HFFc6 (cell line): ENCODE measurements at regions not wholly inside any gene's neighbourhood (a gene's known extent, or its start where the extent isn't known, plus 50 kb on each side); places are given as distances from the start of the nearest gene placed in this dataset.
A peak's percentile ranks its signal among the peaks of the same experiment; 100 is the strongest.

ENCODE experiments used
- DNase-seq: peaks from one replicate; pipeline ENCODE4 v3.0.0-alpha.2; 2018
- H3K27ac Mint-ChIP-seq: 2 replicates; pipeline ENCODE4 v1.8.0; 2020; ENCODE audit warnings: mild to moderate bottlenecking, mixed read lengths
- H3K27me3 Mint-ChIP-seq: 2 replicates; pipeline ENCODE4 v1.8.0; 2021; ENCODE audit warnings: mild to moderate bottlenecking, moderate library complexity, mixed read lengths; ENCODE audit not compliant: insufficient read depth
- H3K36me3 Mint-ChIP-seq: 2 replicates; pipeline ENCODE4 v1.8.0; 2021; ENCODE audit warnings: low read depth, mixed read lengths
- H3K4me1 Mint-ChIP-seq: 2 replicates; pipeline ENCODE4 v1.8.0; 2020; ENCODE audit warnings: low read depth, mixed read lengths
- H3K4me3 Mint-ChIP-seq: 2 replicates; pipeline ENCODE4 v1.8.0; 2020; ENCODE audit warnings: mild to moderate bottlenecking, moderate library complexity, mixed read lengths
- H3K9me3 Mint-ChIP-seq: 2 replicates; pipeline ENCODE4 v1.8.0; 2020; ENCODE audit warnings: mild to moderate bottlenecking, mixed read lengths
- TF ChIP-seq, protein P1 (sequence below): fragments of 200-600 bp; sonication (generic); IDR thresholded peaks from 2 replicates; pipeline ENCODE4 v1.5.0; 2021; ENCODE audit warnings: antibody characterized with exemption, mild to moderate bottlenecking

DNA sequence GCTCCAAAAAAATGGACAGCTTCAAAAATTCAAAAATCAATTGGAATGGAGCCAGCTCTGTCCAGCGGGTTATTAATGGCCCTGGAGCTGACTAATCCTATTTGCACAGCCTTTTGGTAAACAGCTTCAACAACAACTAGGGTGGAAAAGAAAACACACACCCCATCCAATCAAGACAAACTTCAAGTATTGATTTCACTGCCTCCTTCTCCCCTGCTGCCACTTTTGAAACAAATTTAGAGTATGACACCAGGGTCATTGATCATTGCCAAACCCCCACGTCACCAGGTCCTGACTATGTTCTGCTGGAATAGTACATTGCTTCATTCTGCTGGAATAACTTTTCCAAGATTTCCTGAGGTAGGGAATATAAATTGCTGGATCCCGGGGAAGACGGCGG, 56.8 kb upstream of the GTF3A start:
- peaks cover 46% of the 10 kb centered on the region for H3K27me3 Mint-ChIP-seq
- H3K27ac Mint-ChIP-seq, result no peak overlapping the region
- TF ChIP-seq, protein P1, sequence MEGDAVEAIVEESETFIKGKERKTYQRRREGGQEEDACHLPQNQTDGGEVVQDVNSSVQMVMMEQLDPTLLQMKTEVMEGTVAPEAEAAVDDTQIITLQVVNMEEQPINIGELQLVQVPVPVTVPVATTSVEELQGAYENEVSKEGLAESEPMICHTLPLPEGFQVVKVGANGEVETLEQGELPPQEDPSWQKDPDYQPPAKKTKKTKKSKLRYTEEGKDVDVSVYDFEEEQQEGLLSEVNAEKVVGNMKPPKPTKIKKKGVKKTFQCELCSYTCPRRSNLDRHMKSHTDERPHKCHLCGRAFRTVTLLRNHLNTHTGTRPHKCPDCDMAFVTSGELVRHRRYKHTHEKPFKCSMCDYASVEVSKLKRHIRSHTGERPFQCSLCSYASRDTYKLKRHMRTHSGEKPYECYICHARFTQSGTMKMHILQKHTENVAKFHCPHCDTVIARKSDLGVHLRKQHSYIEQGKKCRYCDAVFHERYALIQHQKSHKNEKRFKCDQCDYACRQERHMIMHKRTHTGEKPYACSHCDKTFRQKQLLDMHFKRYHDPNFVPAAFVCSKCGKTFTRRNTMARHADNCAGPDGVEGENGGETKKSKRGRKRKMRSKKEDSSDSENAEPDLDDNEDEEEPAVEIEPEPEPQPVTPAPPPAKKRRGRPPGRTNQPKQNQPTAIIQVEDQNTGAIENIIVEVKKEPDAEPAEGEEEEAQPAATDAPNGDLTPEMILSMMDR, result no peak
- no peaks in the 10 kb centered on the region for H3K9me3 Mint-ChIP-seq
- peaks cover 7% of the 10 kb centered on the region; the same call in 1 of the 2 replicates for H3K4me1 Mint-ChIP-seq
- no peak overlapping the region for H3K4me3 Mint-ChIP-seq
- DNase-seq, result no peak
- no peaks in the 10 kb centered on the region for H3K36me3 Mint-ChIP-seq

DNA sequence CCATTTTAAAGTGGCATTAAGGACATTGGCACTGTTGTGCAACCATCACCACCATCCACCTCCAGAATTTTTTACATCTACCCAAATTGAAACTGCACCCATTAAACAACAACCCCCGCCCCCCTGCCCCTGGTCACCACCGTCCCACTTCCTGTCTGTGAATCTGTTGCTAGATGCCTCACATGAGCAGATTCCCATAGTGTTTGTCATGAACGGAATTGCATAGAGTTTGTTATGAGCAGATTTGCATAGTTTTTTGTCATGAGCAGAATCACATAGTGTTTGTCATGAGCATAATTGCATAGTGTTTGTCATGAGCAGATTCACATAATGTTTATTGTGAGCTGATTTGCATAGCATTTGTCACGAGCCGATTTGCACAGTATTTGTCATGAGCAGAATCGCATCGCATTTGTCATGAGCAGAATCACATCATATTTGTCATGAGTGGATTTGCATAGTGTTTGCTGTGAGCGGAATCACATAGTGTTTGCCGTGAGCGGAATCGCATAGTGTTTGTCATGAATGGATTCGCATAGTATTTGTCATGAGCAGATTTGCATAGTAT, 54.0 kb upstream of the GTF3A start:
- Mint-ChIP-seq H3K4me1 (peaks cover 15% of the 10 kb centered on the region), H3K27me3 (peaks cover 36% of the 10 kb centered on the region)

DNA sequence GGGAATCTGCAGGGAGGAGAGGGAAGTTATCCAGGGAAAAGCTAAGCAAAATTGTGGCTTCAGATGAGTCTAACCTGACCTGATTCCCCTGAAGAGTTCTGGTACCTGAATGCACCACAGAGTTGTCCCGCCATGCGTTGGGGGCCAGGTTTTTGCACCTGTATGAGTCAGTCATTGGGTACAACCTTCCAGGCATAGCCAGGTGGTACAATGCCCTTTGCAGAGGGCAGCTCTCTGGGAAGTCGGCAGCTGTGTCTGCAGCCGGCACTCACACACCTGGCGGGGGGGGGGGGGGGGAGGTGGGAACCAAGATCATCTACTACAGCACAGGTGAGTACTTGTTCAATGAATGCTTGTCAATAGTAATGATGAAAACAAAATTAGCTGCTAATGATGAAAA, 52.5 kb upstream of the GTF3A start:
- Mint-ChIP-seq H3K9me3 (no peaks in the 10 kb centered on the region), H3K27me3 (peaks cover 33% of the 10 kb centered on the region), H3K4me1 (peaks cover 18% of the 10 kb centered on the region), H3K4me3 (no peak overlapping the region), H3K27ac (no peak overlapping the region), H3K36me3 (no peaks in the 10 kb centered on the region)
- DNase-seq, result no peak
- TF ChIP-seq, protein P1, result no peak

More for the DNA sequence above, 54.0 kb upstream of the GTF3A start:
- Mint-ChIP-seq H3K4me3 (no peak overlapping the region), H3K9me3 (no peaks in the 10 kb centered on the region), H3K27ac (no peak overlapping the region), H3K36me3 (no peaks in the 10 kb centered on the region)
- peak; percentile 34 for DNase-seq
- TF ChIP-seq, protein P1, result no peak

DNA sequence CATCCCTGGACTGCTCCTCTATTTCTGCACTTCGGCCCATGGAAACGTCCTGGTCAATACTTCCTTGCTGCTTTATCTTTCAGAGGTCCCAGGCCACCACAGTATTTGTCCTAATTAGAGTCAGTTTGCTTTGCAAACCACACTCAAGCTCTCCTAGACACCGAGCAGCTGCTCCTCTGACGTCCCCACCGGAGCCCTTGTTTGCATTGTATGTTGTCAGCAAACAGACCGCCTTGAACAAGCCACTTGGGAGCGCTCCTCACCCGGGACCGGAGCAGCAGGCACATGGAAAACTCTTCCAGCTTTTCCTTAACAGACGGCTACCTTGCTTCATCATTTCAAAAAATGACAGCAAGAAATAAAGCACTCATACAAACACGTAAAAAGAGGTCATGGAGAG, 51.5 kb upstream of the GTF3A start:
- H3K27me3 Mint-ChIP-seq, result peaks cover 23% of the 10 kb centered on the region

DNA sequence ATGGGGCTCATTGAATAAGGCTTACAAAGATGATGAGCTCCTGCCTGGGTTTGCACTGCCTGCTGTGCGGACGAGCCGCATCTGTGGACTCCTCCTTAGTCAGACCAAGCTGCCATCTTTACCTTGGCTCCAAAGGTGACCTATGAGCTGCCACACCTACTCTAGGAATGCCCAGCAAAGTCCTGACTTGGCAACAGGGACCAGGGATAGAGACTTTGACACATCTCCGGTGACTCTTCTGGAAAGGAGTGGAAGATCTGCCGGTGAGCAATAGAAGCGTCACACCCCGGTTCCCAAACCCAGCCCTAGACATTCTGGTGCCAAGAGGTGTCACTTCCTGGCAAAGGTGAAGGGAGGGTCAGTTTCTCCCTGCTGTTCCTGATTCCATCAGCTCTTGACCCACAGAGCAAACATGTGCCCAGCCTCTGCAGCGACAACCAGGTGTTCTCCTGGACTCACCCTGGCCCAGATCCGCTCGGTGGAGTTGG, 50.2 kb upstream of the GTF3A start:
- Mint-ChIP-seq H3K4me3 (no peak overlapping the region), H3K27me3 (peaks cover 26% of the 10 kb centered on the region), H3K27ac (no peak overlapping the region), H3K36me3 (no peaks in the 10 kb centered on the region), H3K9me3 (no peaks in the 10 kb centered on the region), H3K4me1 (peaks cover 18% of the 10 kb centered on the region)
- no peak for DNase-seq
- TF ChIP-seq, protein P1, result no peak

More for the DNA sequence above, 51.5 kb upstream of the GTF3A start:
- Mint-ChIP-seq H3K36me3 (no peaks in the 10 kb centered on the region), H3K4me3 (no peak overlapping the region), H3K4me1 (peaks cover 18% of the 10 kb centered on the region), H3K9me3 (no peaks in the 10 kb centered on the region), H3K27ac (no peak overlapping the region)
- TF ChIP-seq, protein P1, result no peak
- no peak for DNase-seq
